ENCODE measurements at regions not wholly inside any gene's neighbourhood (a gene's known extent, or its start where the extent isn't known, plus 50 kb on each side); places are given as distances from the start of the nearest gene placed in this dataset.

- no peak for TF ChIP-seq CTCF (IDR thresholded peaks at IDR 0.05; ENCODE audit: partially characterized antibody, unreplicated experiment)
- Mint-ChIP-seq H3K27me3 (ENCODE audit: unreplicated experiment) (no peaks in the 10 kb centered on the region), H3K9me3 (ENCODE audit: unreplicated experiment) (no peaks in the 10 kb centered on the region), H3K4me1 (ENCODE audit: low read depth, unreplicated experiment) (no peaks in the 10 kb centered on the region), H3K4me3 (ENCODE audit: unreplicated experiment) (no peak overlapping the region), H3K27ac (ENCODE audit: unreplicated experiment) (no peak overlapping the region), H3K36me3 (ENCODE audit: unreplicated experiment) (no peaks in the 10 kb centered on the region)
- DNase-seq: no peak
Measured at GRCh38 chr1:55885619-55886018, 670.5 kb upstream of the USP24 start.

- no peaks in the 10 kb centered on the region for H3K36me3 Mint-ChIP-seq (ENCODE audit: unreplicated experiment)
- H3K27me3 Mint-ChIP-seq (ENCODE audit: unreplicated experiment): no peaks in the 10 kb centered on the region
- DNase-seq: no peak
- no peaks in the 10 kb centered on the region for H3K9me3 Mint-ChIP-seq (ENCODE audit: unreplicated experiment)
- TF ChIP-seq CTCF (IDR thresholded peaks at IDR 0.05; ENCODE audit: partially characterized antibody, unreplicated experiment): no peak
- H3K4me3 Mint-ChIP-seq (ENCODE audit: unreplicated experiment): no peak overlapping the region
- no peaks in the 10 kb centered on the region for H3K4me1 Mint-ChIP-seq (ENCODE audit: low read depth, unreplicated experiment)
- H3K27ac Mint-ChIP-seq (ENCODE audit: unreplicated experiment): no peak overlapping the region
Measured at GRCh38 chr1:55882931-55883330, 667.8 kb upstream of the USP24 start.

GRCh38 chr1:55879346-55879745 is 664.2 kb upstream of the USP24 start:
- no peaks in the 10 kb centered on the region for H3K9me3 Mint-ChIP-seq (ENCODE audit: unreplicated experiment)
- DNase-seq: no peak
- H3K36me3 Mint-ChIP-seq (ENCODE audit: unreplicated experiment): no peaks in the 10 kb centered on the region
- TF ChIP-seq CTCF (IDR thresholded peaks at IDR 0.05; ENCODE audit: partially characterized antibody, unreplicated experiment): no peak
- H3K4me1 Mint-ChIP-seq (ENCODE audit: low read depth, unreplicated experiment): no peaks in the 10 kb centered on the region
- no peak overlapping the region for H3K27ac Mint-ChIP-seq (ENCODE audit: unreplicated experiment)
- no peak overlapping the region for H3K4me3 Mint-ChIP-seq (ENCODE audit: unreplicated experiment)
- H3K27me3 Mint-ChIP-seq (ENCODE audit: unreplicated experiment): no peaks in the 10 kb centered on the region

- H3K4me3 Mint-ChIP-seq (ENCODE audit: unreplicated experiment): no peak overlapping the region
- H3K9me3 Mint-ChIP-seq (ENCODE audit: unreplicated experiment): no peaks in the 10 kb centered on the region
- no peak for TF ChIP-seq CTCF (IDR thresholded peaks at IDR 0.05; ENCODE audit: partially characterized antibody, unreplicated experiment)
- H3K4me1 Mint-ChIP-seq (ENCODE audit: low read depth, unreplicated experiment): no peaks in the 10 kb centered on the region
- DNase-seq: no peak
- H3K36me3 Mint-ChIP-seq (ENCODE audit: unreplicated experiment): no peaks in the 10 kb centered on the region
- H3K27ac Mint-ChIP-seq (ENCODE audit: unreplicated experiment): no peak overlapping the region
- H3K27me3 Mint-ChIP-seq (ENCODE audit: unreplicated experiment): no peaks in the 10 kb centered on the region
Measured at GRCh38 chr1:55877437-55878232, 662.5 kb upstream of the USP24 start.

- no peak overlapping the region for H3K27ac Mint-ChIP-seq (ENCODE audit: unreplicated experiment)
- H3K36me3 Mint-ChIP-seq (ENCODE audit: unreplicated experiment): no peaks in the 10 kb centered on the region
- no peak for DNase-seq
- no peaks in the 10 kb centered on the region for H3K27me3 Mint-ChIP-seq (ENCODE audit: unreplicated experiment)
- H3K4me1 Mint-ChIP-seq (ENCODE audit: low read depth, unreplicated experiment): no peaks in the 10 kb centered on the region
- TF ChIP-seq CTCF (IDR thresholded peaks at IDR 0.05; ENCODE audit: partially characterized antibody, unreplicated experiment): no peak
- no peaks in the 10 kb centered on the region for H3K9me3 Mint-ChIP-seq (ENCODE audit: unreplicated experiment)
- H3K4me3 Mint-ChIP-seq (ENCODE audit: unreplicated experiment): no peak overlapping the region
Measured at GRCh38 chr1:55876276-55877060, 661.3 kb upstream of the USP24 start.

All from glutamatergic neuron (in vitro differentiated cells).